ENCODE measurements at regions not wholly inside any gene's neighbourhood (a gene's known extent, or its start where the extent isn't known, plus 50 kb on each side); places are given as distances from the start of the nearest gene placed in this dataset.
"Not testable (repeated sequence)": the region's sequence is repeated elsewhere in the genome, so short reads cannot be mapped to it uniquely, and the experiment has no call there.

DNA sequence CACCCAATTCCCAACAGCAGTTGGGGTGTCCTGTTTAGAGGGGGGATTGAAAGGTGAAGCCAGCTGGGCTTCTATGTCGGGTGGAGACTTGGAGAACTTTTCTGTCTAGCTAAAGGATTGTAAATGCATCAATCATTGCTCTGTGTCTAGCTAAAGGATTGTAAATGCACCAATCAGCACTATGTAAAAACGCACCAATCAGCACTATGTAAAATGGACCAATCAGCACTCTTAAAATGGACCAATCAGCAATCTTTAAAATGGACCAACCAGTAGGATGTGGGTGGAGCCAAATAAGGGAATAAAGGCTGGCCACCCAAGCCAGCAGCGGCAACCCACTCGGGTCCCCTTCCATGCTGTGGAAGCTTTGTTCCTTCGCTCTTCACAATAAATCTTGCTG is 1518.6 kb upstream of the RAG2 start:
- DNase-seq, result not testable (repeated sequence)

DNA sequence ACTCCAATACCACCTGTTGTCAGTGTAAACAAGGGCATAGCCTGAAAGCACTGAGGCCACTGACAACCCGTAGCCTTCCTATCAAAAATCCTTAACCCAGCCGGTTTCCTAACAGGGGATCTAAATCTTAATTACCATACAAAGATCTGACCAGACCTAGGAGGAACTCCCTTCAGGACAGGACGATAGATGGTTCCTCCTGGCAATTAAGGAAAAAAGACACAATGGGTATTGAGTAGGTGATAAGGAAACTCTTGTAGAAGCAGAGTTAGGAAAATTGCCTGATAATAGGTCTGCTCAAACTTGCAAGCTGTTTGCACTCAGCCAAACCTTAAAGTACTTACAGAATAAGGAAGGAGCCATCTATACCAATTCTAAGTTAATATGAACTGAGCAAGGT is 1517.3 kb upstream of the RAG2 start:
- DNase-seq, result not testable (repeated sequence)

DNA sequence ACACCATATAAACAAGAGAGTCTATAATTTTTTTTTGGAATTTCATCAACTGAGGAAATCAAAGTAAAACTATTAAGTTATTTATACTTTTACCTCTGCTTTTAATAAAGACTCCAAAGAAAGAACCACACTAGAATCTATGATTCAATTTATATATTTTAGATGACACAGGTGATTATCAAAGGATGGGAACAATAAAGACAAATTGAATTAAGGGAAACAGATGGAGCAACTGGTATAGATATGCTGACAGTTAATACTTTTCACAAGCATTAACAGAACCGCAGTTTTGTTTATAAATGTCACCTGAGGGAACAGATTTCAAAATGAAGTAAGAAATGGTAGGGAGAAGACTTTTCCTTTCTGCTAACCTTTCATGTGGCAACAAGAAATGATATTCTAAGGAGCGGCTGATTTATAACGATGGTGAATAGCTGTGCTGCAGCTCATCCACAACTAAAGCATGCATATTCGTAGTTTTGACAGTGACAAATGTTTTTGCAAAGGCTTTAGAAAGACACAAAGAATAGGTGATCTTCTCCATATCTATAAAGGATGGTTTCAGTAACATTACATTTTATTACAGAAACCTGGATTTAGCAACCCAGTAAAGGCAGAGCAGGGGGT is 1502.9 kb upstream of the RAG2 start:
- DNase-seq, result no peak

DNA sequence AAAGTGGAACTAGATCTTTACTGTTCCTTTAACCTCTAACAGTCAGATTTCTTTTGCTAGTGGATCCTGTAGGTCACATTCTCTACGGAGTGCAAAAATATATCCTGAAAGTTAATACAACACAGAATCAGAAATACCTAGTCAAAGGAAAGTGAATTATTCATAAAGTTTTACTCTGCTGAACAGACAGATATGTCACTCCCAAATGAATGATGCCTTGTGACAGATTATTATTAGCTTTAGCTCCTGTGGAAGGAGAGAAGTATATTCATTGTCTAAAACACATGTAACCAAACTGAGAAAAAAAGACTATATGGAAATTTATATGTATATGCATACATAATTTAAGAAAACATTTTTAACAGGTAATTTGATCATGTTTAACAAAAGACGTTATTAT is 1497.2 kb upstream of the RAG2 start:
- DNase-seq, result no peak

DNA sequence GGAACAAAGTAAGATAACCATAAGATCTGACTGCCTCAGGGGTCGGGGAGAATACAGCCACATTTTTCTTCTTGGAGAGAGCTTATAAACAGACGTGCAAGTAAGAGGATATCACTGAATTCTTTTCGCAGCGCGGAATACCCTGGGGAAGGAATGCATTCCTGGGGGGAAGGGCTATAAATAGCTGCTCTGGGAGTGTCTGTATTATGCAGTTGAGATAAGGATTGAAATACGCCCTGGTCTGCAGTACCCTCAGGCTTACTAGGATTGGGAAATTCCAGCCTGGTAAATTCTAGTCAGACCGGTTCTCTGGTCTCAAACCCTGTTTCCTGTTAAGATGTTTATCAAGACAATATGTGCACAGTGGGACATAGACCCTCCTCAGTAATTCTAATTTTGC is 1491.7 kb upstream of the RAG2 start:
- no peak for DNase-seq

DNA sequence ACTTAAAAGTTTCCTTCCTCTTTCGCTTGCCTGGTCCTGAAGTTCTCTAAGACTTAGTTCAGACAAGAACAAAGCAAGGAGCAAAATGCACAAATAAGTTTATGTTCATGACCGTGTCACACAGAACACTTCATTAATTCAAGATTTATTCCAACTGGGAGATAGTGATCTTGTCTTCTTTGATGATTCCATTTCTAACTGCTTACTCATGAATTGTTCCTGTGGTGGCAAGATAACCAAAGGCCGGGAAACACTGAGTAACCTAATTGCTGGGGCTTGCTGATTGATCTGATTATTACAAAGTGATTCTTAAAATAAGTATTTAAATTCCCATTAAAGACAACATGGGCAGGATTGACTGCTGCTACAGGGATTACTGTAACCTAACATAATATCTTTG is 1462.9 kb upstream of the RAG2 start:
- no peak for DNase-seq

DNA sequence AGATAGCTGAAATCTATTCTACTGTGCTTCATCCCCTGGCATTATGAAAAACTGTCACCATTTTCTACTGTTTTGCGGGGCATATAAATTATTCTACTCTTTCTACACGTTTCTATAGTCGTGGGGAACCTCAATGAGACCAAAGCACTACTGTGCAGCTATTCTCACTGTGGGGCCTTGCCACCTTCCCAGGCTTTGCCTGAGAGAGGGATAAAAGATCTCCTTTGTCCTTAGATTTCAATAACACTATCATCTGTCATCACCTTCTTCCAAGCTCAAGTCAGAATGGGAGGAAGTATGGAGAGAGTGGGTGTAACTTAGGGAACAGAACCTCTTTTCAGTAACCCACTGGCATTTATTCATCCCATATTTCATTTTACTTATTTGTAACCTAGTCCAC is 1462.1 kb upstream of the RAG2 start:
- DNase-seq, result no peak

DNA sequence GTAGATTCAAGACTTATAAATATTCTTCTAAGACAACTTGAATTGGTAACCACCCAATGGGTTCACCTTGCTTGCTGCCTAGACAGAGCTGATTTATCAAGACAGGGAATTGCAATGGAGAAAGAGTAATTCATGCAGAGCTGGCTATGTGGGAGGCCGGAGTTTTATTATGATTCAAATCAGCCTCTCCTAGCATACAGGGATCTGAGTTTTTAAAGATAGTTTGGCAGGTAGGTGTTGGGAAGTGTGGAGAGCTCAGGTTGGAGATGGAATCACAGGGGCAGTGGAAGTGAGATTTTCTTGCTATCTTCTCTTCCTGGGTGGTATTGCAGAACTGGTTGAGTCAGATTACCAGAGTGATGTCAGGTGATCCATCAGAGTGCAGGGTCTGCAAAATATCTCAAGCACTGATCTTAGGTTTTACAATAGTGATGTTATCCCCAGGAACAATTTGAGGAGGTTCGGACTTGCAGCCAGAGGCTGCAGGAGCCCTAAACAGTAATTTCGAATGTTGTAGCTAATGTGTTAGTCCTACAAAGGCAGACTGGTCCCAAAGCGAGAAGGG is 1448.6 kb upstream of the RAG2 start:
- no peak for DNase-seq

DNA sequence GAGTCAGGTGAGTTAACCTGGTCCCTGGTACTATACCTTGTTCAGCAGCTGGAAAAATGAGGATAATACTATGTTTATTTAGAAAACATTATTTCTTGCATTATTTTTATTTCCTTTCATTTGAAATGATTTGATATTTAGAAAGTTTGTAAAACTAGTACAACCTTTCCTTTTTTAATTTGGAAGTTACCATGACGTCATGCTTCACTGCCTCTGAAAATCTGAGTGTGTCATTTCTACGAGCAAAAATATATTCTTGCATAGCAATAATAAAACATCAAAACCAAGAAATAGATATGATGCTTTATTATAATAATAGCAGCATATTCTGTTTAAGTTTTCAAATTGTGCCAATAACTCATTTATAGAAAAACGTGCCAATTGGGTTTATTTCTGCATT is 1445.0 kb upstream of the RAG2 start:
- no peak for DNase-seq

DNA sequence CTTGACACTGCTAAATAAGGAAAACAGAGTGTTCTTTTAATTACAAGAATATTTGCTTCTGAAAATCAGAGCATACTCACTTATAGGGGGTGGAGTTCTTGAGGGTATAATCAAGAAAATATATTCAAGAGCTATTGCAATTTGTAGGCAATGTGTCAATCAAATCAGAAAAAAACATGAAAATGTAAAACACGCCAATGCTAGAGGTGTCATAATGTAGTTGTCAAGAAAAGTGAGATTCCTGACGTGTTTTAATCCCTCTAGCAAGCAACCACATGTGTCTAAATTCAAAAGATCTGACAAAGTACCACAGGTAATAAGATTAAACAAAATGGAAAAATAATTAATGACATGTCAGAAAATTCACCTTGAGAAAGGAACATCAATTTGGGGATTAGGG is 1440.7 kb upstream of the RAG2 start:
- DNase-seq, result no peak

DNA sequence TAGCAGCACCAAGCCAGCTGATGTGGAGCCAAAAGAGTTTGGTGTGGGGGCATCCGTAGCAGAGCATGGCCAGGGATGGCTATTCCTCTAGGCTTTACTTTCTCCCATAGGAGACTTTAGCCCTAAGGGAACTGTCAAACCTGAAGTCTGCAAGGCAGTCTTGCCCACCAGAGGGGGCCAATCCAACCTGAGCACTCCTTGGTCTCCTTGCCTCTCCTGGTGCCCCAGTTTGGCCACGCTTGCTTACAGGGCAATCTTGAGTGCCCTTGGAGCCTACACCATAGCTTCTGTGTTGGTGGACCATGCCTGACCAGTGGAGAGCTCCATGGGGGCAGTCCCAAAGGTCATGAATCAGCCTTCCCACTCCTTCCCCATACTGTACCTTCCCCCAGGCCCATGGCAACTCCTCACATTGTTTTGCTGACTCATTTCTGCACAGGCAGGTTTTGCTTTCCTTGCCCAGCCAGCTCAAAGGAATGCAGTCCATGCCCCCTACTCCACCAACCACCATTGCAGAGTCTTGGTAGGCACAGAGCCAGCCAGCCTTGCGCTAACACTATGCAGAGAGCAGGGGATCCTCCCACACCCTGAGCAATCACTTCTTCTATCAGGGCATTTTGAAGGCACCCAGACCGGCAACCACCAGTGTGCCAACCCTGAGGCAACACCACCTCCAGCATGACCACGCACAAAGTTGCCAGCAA is 1421.2 kb upstream of the RAG2 start:
- no peak for DNase-seq

DNA sequence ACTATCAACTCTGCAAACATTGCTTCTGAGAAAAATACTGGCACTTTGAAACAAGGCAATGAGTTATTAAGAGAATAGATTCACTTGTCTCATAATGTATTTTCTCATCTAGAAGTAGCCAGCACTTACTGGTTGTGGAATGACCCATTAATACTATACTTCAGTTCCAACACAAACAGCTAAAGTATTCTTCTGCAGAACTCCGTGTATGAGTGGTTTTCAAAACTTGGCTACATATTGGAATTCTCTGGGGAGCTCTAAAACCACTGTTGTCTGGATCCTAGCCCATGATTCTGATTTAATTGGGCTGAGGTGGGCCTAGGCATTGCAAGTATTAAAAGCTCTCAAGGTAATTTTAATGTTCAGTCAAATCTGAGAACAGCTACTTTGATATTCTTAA is 1416.4 kb upstream of the RAG2 start:
- DNase-seq, result no peak

DNA sequence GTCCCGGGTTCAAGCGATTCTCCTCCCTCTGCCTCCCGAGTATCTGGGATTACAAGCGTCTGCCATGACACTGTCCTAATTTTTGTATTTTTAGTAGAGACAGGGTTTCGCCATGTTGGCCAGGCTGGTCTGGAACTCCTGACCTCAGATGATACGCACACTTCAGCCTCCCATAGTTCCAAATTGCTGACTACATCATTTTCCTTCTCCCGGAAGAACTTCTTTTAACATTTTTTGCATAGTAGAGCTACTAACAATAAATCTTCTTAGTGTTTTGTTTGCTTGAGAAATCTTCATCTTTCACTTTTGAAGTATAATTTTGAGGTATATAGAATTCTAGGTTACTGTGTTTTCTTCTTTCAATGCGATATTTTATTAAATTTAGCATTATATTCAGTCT is 1415.1 kb upstream of the RAG2 start:
- no peak for DNase-seq

DNA sequence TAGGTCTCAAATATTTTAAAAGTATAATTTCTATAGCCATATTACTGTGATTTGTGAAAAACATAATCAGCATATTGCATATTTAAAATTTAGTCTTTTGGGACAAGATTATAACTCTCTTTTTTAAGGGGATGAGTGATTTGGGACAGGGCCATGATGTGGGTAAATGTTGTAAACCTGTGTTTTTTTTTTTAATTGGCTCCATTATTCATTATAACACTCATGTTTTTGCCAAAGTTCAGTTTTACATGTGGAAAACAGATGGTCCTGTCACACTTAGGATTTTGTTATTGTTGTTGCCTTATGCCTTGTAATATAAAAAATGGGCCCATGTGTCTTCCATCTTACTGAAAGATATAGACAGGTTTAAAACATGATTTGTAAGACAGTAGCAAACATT is 1413.5 kb upstream of the RAG2 start:
- DNase-seq, result no peak

DNA sequence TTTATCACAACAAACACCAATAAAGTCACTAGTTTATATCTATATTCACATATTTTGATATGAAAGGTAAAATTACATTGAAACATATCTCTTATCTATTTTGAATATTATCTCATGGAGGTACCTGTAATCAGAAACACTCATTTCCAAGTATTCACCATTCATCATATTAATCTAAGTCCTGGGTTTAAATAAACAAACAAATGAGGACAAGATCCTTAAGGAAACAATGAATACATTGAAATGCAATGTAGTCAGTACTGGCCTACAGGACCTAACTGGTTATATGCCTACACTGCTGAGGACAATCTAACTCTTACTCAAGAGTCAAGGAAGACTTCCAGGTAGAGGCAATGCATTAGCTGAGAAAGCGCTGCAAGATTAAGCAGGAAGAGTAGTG is 1411.9 kb upstream of the RAG2 start:
- DNase-seq, result no peak

DNA sequence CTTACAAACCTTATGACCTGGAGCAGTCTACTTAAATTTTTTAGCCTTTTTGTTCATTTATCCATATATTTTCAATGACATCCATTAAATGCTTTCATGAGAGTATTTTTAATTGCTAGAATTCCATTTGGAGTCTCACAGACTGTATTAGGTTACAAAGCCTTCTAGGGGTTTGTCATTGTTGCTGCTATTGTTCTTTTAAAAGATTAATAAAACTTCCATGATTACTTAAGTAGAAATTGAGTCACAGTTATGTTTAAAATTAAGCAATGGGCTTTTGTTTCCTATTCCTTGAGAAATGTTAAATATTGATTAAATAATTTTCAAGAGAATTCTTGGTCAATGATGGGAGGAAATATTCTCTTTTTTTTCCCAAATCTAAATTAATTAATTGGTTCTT is 1408.4 kb upstream of the RAG2 start:
- DNase-seq, result no peak

DNA sequence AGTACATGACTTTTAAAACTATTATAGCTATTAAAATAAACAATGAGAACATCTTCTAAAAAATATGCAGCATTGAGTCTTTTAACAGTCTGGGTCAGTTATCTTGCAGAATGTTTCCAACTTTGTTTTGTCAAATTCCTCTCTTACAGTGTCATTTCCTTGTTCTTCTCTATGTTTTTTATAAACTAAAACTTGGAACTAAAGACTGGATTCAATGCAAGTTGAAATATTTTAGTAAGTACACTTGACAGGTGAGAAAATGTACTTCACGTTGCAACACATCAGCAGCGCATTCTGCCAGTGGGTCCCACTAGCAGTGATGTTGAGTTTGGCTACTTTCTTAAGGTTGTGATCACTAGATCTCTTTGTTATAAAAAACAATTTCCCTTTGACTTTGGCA is 1407.6 kb upstream of the RAG2 start:
- DNase-seq, result no peak

DNA sequence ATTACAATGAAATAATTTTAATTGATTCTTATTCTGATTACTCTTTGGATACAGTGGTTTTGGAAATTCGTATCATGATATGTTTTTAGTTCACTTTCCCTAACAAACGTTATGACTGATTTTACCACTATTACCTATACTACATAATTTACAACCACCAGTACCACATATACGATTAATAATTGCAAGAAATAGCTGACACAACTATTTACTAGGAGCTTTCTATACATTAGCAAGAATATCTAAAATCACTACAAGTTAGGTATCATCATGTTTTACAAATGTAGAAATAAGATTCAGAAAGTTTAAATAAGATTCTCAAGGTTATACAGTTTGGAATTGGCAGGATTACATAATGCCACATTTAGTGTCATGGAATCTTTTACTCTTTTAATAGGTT is 1401.1 kb upstream of the RAG2 start:
- no peak for DNase-seq

DNA sequence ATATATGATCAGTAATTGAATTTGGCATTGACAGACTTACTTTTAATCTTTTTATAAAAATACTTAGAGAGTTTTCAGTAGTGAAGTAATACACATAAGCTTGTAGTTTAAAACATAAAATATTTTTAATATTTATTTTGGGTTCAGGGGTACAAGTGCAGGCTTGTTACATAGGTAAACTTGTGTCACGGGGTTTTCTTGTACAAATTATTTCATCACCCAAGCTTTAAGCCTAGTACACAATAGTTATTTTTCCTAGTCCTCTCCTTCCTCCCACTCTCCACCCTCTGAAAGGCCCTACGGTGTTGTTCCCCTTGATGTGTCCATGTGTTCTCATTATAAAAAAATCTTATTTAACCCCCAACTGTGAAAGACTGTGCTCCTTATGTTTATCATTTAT is 1397.8 kb upstream of the RAG2 start:
- DNase-seq, result no peak

DNA sequence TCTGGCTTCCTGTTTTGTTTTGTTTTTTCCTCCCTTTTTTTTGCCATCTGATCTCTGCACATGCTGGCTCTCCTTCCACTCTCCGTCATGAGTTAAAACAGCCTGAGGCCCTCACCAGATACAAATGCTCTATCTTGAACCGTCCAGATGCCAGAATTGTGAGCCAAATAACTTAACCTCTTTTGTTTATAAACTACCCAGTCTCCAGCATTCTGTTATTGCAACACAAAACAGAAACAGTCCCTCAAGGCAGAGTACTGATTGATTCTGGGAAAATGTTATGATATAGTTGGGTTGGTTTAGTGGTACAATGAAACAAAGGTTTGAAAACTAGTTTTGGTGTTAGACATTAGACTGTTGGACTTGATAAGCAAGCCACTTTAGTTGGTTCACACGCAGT is 1390.0 kb upstream of the RAG2 start:
- no peak for DNase-seq

DNA sequence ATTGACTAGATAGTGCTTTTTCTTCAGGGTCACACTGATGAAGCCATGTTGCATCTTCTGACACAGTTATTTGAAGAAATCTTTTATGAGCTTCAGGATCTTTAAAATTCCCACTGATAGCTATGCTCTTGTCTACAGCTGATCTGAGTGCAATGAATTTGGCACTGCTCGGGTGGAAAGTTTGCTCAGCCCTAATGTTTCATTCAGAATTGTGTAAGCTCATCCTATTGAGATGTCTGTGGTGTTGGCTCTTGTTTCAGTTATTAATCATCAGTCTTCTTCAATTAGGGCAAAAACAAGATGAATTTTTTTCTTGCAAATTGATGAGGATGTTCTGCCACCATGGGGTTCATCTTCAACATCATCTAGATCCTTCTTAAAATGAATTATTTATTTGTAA is 1387.0 kb upstream of the RAG2 start:
- no peak for DNase-seq

DNA sequence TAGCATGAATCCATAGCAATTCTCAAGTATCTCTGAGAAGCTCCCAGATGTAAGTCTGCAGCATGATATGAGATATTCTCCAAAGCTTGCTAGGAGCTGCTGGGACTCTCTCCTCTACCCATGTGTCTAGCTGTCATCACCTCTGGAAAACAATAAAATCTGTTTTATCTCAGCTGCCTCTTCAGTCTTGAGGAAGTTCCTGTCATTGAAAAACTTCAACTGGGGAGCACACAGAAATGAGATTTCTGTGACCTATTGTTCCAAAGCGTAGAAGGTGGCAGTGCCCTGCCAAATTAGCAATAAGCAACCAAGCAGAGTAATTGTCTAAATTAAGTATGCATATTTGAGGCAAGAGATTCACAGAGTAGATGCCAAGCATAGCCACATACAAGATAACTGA is 1380.6 kb upstream of the RAG2 start:
- DNase-seq, result no peak

DNA sequence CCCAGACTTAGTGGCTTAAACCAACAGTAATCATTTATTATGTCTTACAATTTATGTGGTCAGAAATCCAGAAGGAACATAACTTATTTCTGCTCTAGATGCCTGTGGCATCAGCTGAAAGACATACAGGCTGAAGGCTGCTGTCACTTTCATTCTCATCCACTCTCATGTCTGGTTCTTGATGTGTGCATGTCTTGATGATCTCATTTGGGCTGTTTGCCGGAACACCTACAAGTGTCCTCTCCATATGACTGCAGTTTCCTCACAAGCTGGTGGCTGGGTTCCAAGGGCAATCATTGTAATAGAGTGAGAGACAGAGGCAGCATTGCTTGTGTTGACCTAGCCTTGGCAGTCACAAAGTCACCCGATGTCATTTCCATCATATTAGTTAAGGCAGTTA is 1375.9 kb upstream of the RAG2 start:
- DNase-seq, result no peak

DNA sequence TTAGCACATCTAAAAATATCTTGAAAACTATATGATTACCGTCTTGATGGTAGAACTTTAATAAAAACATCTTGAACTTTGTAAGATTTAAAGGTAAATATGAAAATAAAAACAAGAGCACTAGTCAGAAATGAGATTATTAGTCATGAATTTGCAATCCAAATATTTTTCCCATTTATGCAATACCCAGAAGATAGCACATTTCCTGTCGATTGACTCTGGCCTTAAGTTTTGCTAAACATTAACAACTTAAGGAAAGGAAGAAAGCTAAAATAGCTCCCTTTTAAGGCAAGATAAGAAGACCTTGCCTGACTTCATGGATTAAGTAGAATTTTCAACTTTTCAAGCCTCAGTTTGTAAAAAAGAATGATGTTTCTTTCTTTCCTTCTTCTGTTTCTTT is 1374.7 kb upstream of the RAG2 start:
- DNase-seq, result no peak

DNA sequence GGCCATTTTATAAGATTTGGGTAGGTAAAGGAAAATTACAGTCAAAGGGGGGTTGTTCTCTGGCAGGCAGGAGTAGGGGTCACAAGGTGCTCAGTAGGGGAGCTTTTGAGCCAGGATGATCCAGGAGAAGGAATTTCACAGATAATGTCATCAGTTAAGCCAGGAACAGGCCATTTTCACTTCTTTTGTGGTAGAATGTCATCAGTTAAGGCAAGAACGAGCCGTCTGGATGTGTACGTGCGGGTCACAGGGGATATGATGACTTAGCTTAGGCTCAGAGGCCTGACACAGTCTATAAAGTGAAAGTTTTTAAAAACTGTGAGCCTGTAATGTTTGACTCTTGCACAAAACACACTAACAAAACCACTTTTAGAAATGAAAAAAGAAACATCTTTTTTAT is 1371.3 kb upstream of the RAG2 start:
- DNase-seq, result not testable (repeated sequence)

All from AML-193 (cell line).